ENCODE measurements at regions not wholly inside any gene's neighbourhood (a gene's known extent, or its start where the extent isn't known, plus 50 kb on each side); places are given as distances from the start of the nearest gene placed in this dataset.
"Not testable (repeated sequence)": the region's sequence is repeated elsewhere in the genome, so short reads cannot be mapped to it uniquely, and the experiment has no call there.

GRCh38 chr16:72627182-72627896 is 420.6 kb downstream of the ZFHX3 start:
- peak overlapping the region; percentile 14 for H3K4me3 ChIP-seq (ENCODE audit: extremely low read depth, insufficient read depth, low read length, poor library complexity, severe bottlenecking)
- not testable (repeated sequence) for H3K4me1 ChIP-seq (ENCODE audit: control insufficient read depth, insufficient read depth, low read length, poor library complexity, severe bottlenecking); H3K27ac ChIP-seq (ENCODE audit: low read depth, low read length, severe bottlenecking); H3K9me3 ChIP-seq (ENCODE audit: control insufficient read depth, low read length); H3K36me3 ChIP-seq (ENCODE audit: control insufficient read depth, insufficient read depth, low read length)
- 50 to 71% methylated on average over 2 to 4 of the region's 30 CpGs for WGBS, 2 experiments (ENCODE audit: insufficient coverage in 2 of 2)

GRCh38 chr16:72626623-72627022 is 421.3 kb downstream of the ZFHX3 start:
- Histone ChIP-seq H3K4me3 (ENCODE audit: extremely low read depth, insufficient read depth, low read length, poor library complexity, severe bottlenecking) (no peak overlapping the region), H3K4me1 (ENCODE audit: control insufficient read depth, insufficient read depth, low read length, poor library complexity, severe bottlenecking) (no peaks in the 10 kb centered on the region), H3K27ac (ENCODE audit: low read depth, low read length, severe bottlenecking) (no peak overlapping the region), H3K36me3 (ENCODE audit: control insufficient read depth, insufficient read depth, low read length) (no peaks in the 10 kb centered on the region), H3K9me3 (ENCODE audit: control insufficient read depth, low read length) (no peaks in the 10 kb centered on the region)

- H3K36me3 ChIP-seq (ENCODE audit: control insufficient read depth, insufficient read depth, low read length), result no peaks in the 10 kb centered on the region
- 83 to 90% methylated on average over 2 of the region's 3 CpGs for WGBS, 2 experiments (ENCODE audit: insufficient coverage in 2 of 2)
- H3K27ac ChIP-seq (ENCODE audit: low read depth, low read length, severe bottlenecking), result no peak overlapping the region
These were observed 426.3 kb downstream of the ZFHX3 start for GRCh38 chr16:72621651-72622050.

GRCh38 chr16:72620853-72621252 is 427.1 kb downstream of the ZFHX3 start:
- Histone ChIP-seq H3K9me3 (ENCODE audit: control insufficient read depth, low read length) (no peaks in the 10 kb centered on the region), H3K36me3 (ENCODE audit: control insufficient read depth, insufficient read depth, low read length) (no peaks in the 10 kb centered on the region), H3K4me1 (ENCODE audit: control insufficient read depth, insufficient read depth, low read length, poor library complexity, severe bottlenecking) (no peaks in the 10 kb centered on the region), H3K27ac (ENCODE audit: low read depth, low read length, severe bottlenecking) (no peak overlapping the region), H3K4me3 (ENCODE audit: extremely low read depth, insufficient read depth, low read length, poor library complexity, severe bottlenecking) (no peak overlapping the region)
- WGBS, 2 experiments (ENCODE audit: insufficient coverage in 2 of 2), result 80 to 86% methylated on average over 1 of the region's 2 CpGs

More at GRCh38 chr16:72621651-72622050, 426.3 kb downstream of the ZFHX3 start:
- Histone ChIP-seq H3K4me3 (ENCODE audit: extremely low read depth, insufficient read depth, low read length, poor library complexity, severe bottlenecking) (no peak overlapping the region), H3K9me3 (ENCODE audit: control insufficient read depth, low read length) (no peaks in the 10 kb centered on the region), H3K4me1 (ENCODE audit: control insufficient read depth, insufficient read depth, low read length, poor library complexity, severe bottlenecking) (no peaks in the 10 kb centered on the region)

- Histone ChIP-seq H3K4me1 (ENCODE audit: control insufficient read depth, insufficient read depth, low read length, poor library complexity, severe bottlenecking) (no peaks in the 10 kb centered on the region), H3K36me3 (ENCODE audit: control insufficient read depth, insufficient read depth, low read length) (no peaks in the 10 kb centered on the region), H3K4me3 (ENCODE audit: extremely low read depth, insufficient read depth, low read length, poor library complexity, severe bottlenecking) (no peak overlapping the region), H3K9me3 (ENCODE audit: control insufficient read depth, low read length) (no peaks in the 10 kb centered on the region), H3K27ac (ENCODE audit: low read depth, low read length, severe bottlenecking) (no peak overlapping the region)
- WGBS, 2 experiments (ENCODE audit: insufficient coverage in 2 of 2), result 90 to 93% methylated on average over 3 to 4 of the region's 4 CpGs
These were observed 427.6 kb downstream of the ZFHX3 start for GRCh38 chr16:72620348-72620747.

GRCh38 chr16:72615856-72616255 is 432.1 kb downstream of the ZFHX3 start:
- WGBS, 2 experiments (ENCODE audit: insufficient coverage in 2 of 2), result 89 to 100% methylated on average over 1 to 4 of the region's 4 CpGs

GRCh38 chr16:72612718-72613117 is 435.2 kb downstream of the ZFHX3 start:
- Histone ChIP-seq H3K4me1 (ENCODE audit: control insufficient read depth, insufficient read depth, low read length, poor library complexity, severe bottlenecking) (no peaks in the 10 kb centered on the region), H3K4me3 (ENCODE audit: extremely low read depth, insufficient read depth, low read length, poor library complexity, severe bottlenecking) (no peak overlapping the region), H3K9me3 (ENCODE audit: control insufficient read depth, low read length) (no peaks in the 10 kb centered on the region), H3K36me3 (ENCODE audit: control insufficient read depth, insufficient read depth, low read length) (no peaks in the 10 kb centered on the region), H3K27ac (ENCODE audit: low read depth, low read length, severe bottlenecking) (no peak overlapping the region)

More at GRCh38 chr16:72615856-72616255, 432.1 kb downstream of the ZFHX3 start:
- Histone ChIP-seq H3K4me1 (ENCODE audit: control insufficient read depth, insufficient read depth, low read length, poor library complexity, severe bottlenecking) (no peaks in the 10 kb centered on the region), H3K4me3 (ENCODE audit: extremely low read depth, insufficient read depth, low read length, poor library complexity, severe bottlenecking) (no peak overlapping the region), H3K36me3 (ENCODE audit: control insufficient read depth, insufficient read depth, low read length) (no peaks in the 10 kb centered on the region), H3K27ac (ENCODE audit: low read depth, low read length, severe bottlenecking) (no peak overlapping the region), H3K9me3 (ENCODE audit: control insufficient read depth, low read length) (no peaks in the 10 kb centered on the region)

- no peaks in the 10 kb centered on the region for H3K4me1 ChIP-seq (ENCODE audit: control insufficient read depth, insufficient read depth, low read length, poor library complexity, severe bottlenecking)
- no peak overlapping the region for H3K27ac ChIP-seq (ENCODE audit: low read depth, low read length, severe bottlenecking)
- WGBS, 2 experiments (ENCODE audit: insufficient coverage in 2 of 2), result 100% methylated on average over 2 of the region's 2 CpGs; no CpG with 5 or more reads in 1 of the 2 experiments
- no peaks in the 10 kb centered on the region for H3K36me3 ChIP-seq (ENCODE audit: control insufficient read depth, insufficient read depth, low read length)
- H3K9me3 ChIP-seq (ENCODE audit: control insufficient read depth, low read length), result no peaks in the 10 kb centered on the region
- H3K4me3 ChIP-seq (ENCODE audit: extremely low read depth, insufficient read depth, low read length, poor library complexity, severe bottlenecking), result no peak overlapping the region
These were observed 435.7 kb downstream of the ZFHX3 start for GRCh38 chr16:72612256-72612655.

- Histone ChIP-seq H3K4me3 (ENCODE audit: extremely low read depth, insufficient read depth, low read length, poor library complexity, severe bottlenecking) (no peak overlapping the region), H3K36me3 (ENCODE audit: control insufficient read depth, insufficient read depth, low read length) (no peaks in the 10 kb centered on the region), H3K9me3 (ENCODE audit: control insufficient read depth, low read length) (no peaks in the 10 kb centered on the region), H3K4me1 (ENCODE audit: control insufficient read depth, insufficient read depth, low read length, poor library complexity, severe bottlenecking) (no peaks in the 10 kb centered on the region), H3K27ac (ENCODE audit: low read depth, low read length, severe bottlenecking) (no peak overlapping the region)
- 50 to 56% methylated on average over 1 to 2 of the region's 3 CpGs for WGBS, 2 experiments (ENCODE audit: insufficient coverage in 2 of 2)
These were observed 438.0 kb upstream of the PMFBP1 start for GRCh38 chr16:72609933-72610332.

- Histone ChIP-seq H3K36me3 (ENCODE audit: control insufficient read depth, insufficient read depth, low read length) (no peaks in the 10 kb centered on the region), H3K4me1 (ENCODE audit: control insufficient read depth, insufficient read depth, low read length, poor library complexity, severe bottlenecking) (no peaks in the 10 kb centered on the region), H3K4me3 (ENCODE audit: extremely low read depth, insufficient read depth, low read length, poor library complexity, severe bottlenecking) (no peak overlapping the region), H3K27ac (ENCODE audit: low read depth, low read length, severe bottlenecking) (no peak overlapping the region), H3K9me3 (ENCODE audit: control insufficient read depth, low read length) (no peaks in the 10 kb centered on the region)
- 100% methylated on average over 1 of the region's 1 CpG; no CpG with 5 or more reads in 1 of the 2 experiments for WGBS, 2 experiments (ENCODE audit: insufficient coverage in 2 of 2)
These were observed 437.1 kb upstream of the PMFBP1 start for GRCh38 chr16:72609066-72609465.

GRCh38 chr16:72604375-72604774 is 432.4 kb upstream of the PMFBP1 start:
- no CpG with 5 or more reads among the region's 3 CpGs for WGBS, 2 experiments (ENCODE audit: insufficient coverage in 2 of 2)
- H3K27ac ChIP-seq (ENCODE audit: low read depth, low read length, severe bottlenecking), result no peak overlapping the region
- no peaks in the 10 kb centered on the region for H3K9me3 ChIP-seq (ENCODE audit: control insufficient read depth, low read length)
- H3K4me3 ChIP-seq (ENCODE audit: extremely low read depth, insufficient read depth, low read length, poor library complexity, severe bottlenecking), result no peak overlapping the region
- no peaks in the 10 kb centered on the region for H3K36me3 ChIP-seq (ENCODE audit: control insufficient read depth, insufficient read depth, low read length)
- no peaks in the 10 kb centered on the region for H3K4me1 ChIP-seq (ENCODE audit: control insufficient read depth, insufficient read depth, low read length, poor library complexity, severe bottlenecking)
